GM20000 (cell line): ENCODE measurements at regions not wholly inside any gene's neighbourhood (a gene's known extent, or its start where the extent isn't known, plus 50 kb on each side); places are given as distances from the start of the nearest gene placed in this dataset.

Source experiments
- DNase-seq: peaks from one replicate; pipeline ENCODE4 v3.0.0; 2012; ENCODE audit warnings: low spot score
- CTCF ChIP-seq: IDR thresholded peaks from 2 replicates; pipeline ENCODE4 v1.5.1; 2012; ENCODE audit warnings: mild to moderate bottlenecking, control low read depth; ENCODE audit errors: extremely low read depth, missing control alignments

- no peak for TF ChIP-seq CTCF
These were observed 745.4 kb downstream of the PDHA2 start for GRCh38 chr4:96585304-96585703.

GRCh38 chr4:96593422-96593821, 753.5 kb downstream of the PDHA2 start:
- no peak for DNase-seq
- no peak for TF ChIP-seq CTCF

More at GRCh38 chr4:96585304-96585703, 745.4 kb downstream of the PDHA2 start:
- DNase-seq, result no peak

GRCh38 chr4:96598465-96598864, 758.6 kb downstream of the PDHA2 start:
- DNase-seq, result no peak
- TF ChIP-seq CTCF, result no peak

GRCh38 chr4:96599752-96600151, 759.9 kb downstream of the PDHA2 start:
- DNase-seq, result no peak
- no peak for TF ChIP-seq CTCF

- TF ChIP-seq CTCF, result no peak
- no peak for DNase-seq
These were observed 762.8 kb downstream of the PDHA2 start for GRCh38 chr4:96602661-96603060.

- TF ChIP-seq CTCF, result no peak
- DNase-seq, result no peak
These were observed 763.7 kb downstream of the PDHA2 start for GRCh38 chr4:96603641-96604040.

- no peak for DNase-seq
- TF ChIP-seq CTCF, result no peak
These were observed 766.6 kb downstream of the PDHA2 start for GRCh38 chr4:96606451-96606850.
